Esophagus (tissue), 2 donors: ENCODE measurements at regions not wholly inside any gene's neighbourhood (a gene's known extent, or its start where the extent isn't known, plus 50 kb on each side); places are given as distances from the start of the nearest gene placed in this dataset.

Experiments
- H3K27ac ChIP-seq, 2 donors: one replicate each; pipeline ENCODE4 v1.5.1; 2013; ENCODE audit warnings: low read depth in 2 of 2, mild to moderate bottlenecking in 2 of 2, inconsistent platforms in 1 of 2, low read length in 1 of 2, moderate library complexity in 1 of 2
- H3K27me3 ChIP-seq, 2 donors: one replicate each; pipeline ENCODE4 v1.6.1; 2013; ENCODE audit warnings: low read length in 2 of 2, control low read depth in 1 of 2, mild to moderate bottlenecking in 1 of 2; ENCODE audit not compliant: insufficient read depth in 2 of 2, control insufficient read depth in 1 of 2
- H3K36me3 ChIP-seq, 2 donors: one replicate each; pipeline ENCODE4 v1.6.1; 2013; ENCODE audit warnings: low read length in 1 of 2; ENCODE audit not compliant: control insufficient read depth in 2 of 2, insufficient read depth in 2 of 2
- H3K4me1 ChIP-seq, 2 donors: one replicate each; pipeline ENCODE4 v1.6.1; 2013; ENCODE audit warnings: low read length in 1 of 2; ENCODE audit not compliant: control insufficient read depth in 2 of 2, insufficient read depth in 2 of 2
- H3K4me3 ChIP-seq, 2 donors: one replicate each; pipeline ENCODE4 v1.5.1; 2013; ENCODE audit warnings: low read length in 2 of 2, mild to moderate bottlenecking in 2 of 2, low read depth in 1 of 2, moderate library complexity in 1 of 2
- H3K9me3 ChIP-seq, 2 donors: one replicate each; pipeline ENCODE4 v1.6.1; 2013; ENCODE audit warnings: mild to moderate bottlenecking in 2 of 2, low read depth in 1 of 2, low read length in 1 of 2, moderate library complexity in 1 of 2; ENCODE audit not compliant: control insufficient read depth in 2 of 2, insufficient read depth in 1 of 2
- WGBS, 2 donors: extraction: QIAGEN DNeasy Blood & Tissue Kit; methylation state at CpG; one replicate each; pipeline ENCODE4 v1.1.7; 2013; 5-methylcytosine and 5-hydroxymethylcytosine counted together
- donor health status: healthy with polysubstance abuse.
- donor health status: Bipolar disorder and iron deficiency.

- no peaks in the 10 kb centered on the region for H3K36me3 ChIP-seq
- no peaks in the 10 kb centered on the region for H3K9me3 ChIP-seq
- H3K27ac ChIP-seq, result no peak overlapping the region
- H3K27me3 ChIP-seq, result no peaks in the 10 kb centered on the region
- H3K4me3 ChIP-seq, result no peak overlapping the region
- H3K4me1 ChIP-seq, result no peaks in the 10 kb centered on the region
- WGBS, 2 donors, result 48 to 56% methylated on average over 2 of the region's 2 CpGs
These were observed 116.4 kb upstream of the POU3F2 start for GRCh38 chr6:98717988-98718387.

GRCh38 chr6:98724537-98724936, 109.8 kb upstream of the POU3F2 start:
- Histone ChIP-seq H3K9me3 (no peaks in the 10 kb centered on the region), H3K4me3 (no peak overlapping the region), H3K27ac (no peak overlapping the region), H3K36me3 (no peaks in the 10 kb centered on the region), H3K4me1 (no peaks in the 10 kb centered on the region), H3K27me3 (no peaks in the 10 kb centered on the region)

GRCh38 chr6:98747273-98747672, 87.1 kb upstream of the POU3F2 start:
- no peaks in the 10 kb centered on the region for H3K36me3 ChIP-seq
- no peaks in the 10 kb centered on the region for H3K4me1 ChIP-seq
- no peak overlapping the region for H3K27ac ChIP-seq
- WGBS, 2 donors, result 54 to 70% methylated on average over 1 of the region's 1 CpG
- H3K27me3 ChIP-seq, result no peaks in the 10 kb centered on the region
- no peak overlapping the region for H3K4me3 ChIP-seq
- no peaks in the 10 kb centered on the region for H3K9me3 ChIP-seq

DNA sequence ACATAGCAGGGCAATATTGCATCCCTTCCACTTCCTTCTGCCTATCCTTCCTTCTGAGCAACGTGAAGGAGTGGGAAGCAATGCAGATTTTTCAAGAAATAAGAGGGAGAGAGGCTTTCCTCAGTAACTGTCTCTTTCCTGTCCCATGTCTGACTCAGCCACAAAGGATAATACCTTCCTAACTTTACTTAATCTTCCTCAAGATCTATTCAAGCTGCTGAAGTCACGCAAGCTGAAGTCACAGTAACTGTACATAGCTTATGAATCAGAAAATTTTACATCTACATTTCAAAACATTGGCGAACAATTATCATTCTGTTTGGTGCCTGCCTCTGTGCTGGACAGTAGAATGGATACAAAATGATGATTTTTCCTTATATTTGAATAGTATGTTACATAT, 86.4 kb upstream of the POU3F2 start:
- Histone ChIP-seq H3K4me1 (no peaks in the 10 kb centered on the region), H3K27ac (no peak overlapping the region), H3K27me3 (no peaks in the 10 kb centered on the region), H3K4me3 (no peak overlapping the region), H3K36me3 (no peaks in the 10 kb centered on the region), H3K9me3 (no peaks in the 10 kb centered on the region)
- 54 to 58% methylated on average over 3 of the region's 3 CpGs for WGBS, 2 donors

DNA sequence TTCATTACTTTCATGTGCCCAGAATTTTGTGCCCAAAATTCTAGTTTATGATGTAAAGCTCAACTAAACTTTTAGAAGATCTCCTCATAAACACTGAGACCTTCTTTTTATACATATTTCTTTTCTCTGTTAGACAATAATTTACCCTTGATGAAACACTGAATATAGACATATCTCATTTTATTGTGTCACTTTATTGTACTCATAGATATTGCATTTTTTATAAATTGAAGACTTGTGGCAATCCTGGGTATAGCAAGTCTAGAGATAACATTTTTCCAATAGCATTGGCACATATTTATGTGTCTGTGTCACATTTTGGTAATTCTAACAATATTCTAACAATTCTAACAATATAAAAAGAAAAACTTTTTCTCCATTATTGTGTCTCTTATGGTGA, 74.9 kb upstream of the POU3F2 start:
- Histone ChIP-seq H3K4me3 (no peak overlapping the region), H3K4me1 (no peaks in the 10 kb centered on the region), H3K27me3 (no peaks in the 10 kb centered on the region), H3K9me3 (peaks cover 0 to 3% of the 10 kb centered on the region in 2 donors), H3K36me3 (no peaks in the 10 kb centered on the region), H3K27ac (no peak overlapping the region)

GRCh38 chr6:98764373-98764911, 69.9 kb upstream of the POU3F2 start:
- Histone ChIP-seq H3K4me3 (peak overlapping the region in 1 of 2 donors; percentile 29), H3K4me1 (no peaks in the 10 kb centered on the region), H3K27me3 (no peaks in the 10 kb centered on the region), H3K36me3 (no peaks in the 10 kb centered on the region), H3K9me3 (peaks cover 0 to 3% of the 10 kb centered on the region in 2 donors), H3K27ac (no peak overlapping the region)
- WGBS, 2 donors, result 59 to 78% methylated on average over 1 of the region's 1 CpG

DNA sequence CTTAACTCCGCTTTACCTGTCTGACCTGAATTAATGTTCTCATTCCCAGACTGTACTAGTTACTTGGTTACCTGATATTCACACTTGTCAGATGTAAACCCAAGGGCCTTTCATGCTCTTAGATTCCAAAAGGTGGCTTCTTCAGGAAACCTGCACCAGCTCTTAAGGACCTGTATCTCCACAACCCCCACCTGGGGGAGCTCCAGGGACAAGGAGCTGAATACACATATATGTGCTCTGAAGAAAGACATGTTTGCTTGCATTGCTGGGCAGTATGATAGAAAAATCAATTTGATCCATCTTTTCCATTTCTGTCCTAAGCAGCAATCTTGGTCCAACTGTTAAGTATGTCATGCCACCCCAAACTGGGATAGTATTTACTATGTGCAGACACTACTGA, 64.8 kb upstream of the POU3F2 start:
- Histone ChIP-seq H3K4me1 (no peaks in the 10 kb centered on the region), H3K27ac (no peak overlapping the region), H3K27me3 (no peaks in the 10 kb centered on the region), H3K9me3 (no peaks in the 10 kb centered on the region), H3K36me3 (no peaks in the 10 kb centered on the region), H3K4me3 (no peak overlapping the region)
- 81 to 93% methylated on average over 1 of the region's 1 CpG for WGBS, 2 donors

DNA sequence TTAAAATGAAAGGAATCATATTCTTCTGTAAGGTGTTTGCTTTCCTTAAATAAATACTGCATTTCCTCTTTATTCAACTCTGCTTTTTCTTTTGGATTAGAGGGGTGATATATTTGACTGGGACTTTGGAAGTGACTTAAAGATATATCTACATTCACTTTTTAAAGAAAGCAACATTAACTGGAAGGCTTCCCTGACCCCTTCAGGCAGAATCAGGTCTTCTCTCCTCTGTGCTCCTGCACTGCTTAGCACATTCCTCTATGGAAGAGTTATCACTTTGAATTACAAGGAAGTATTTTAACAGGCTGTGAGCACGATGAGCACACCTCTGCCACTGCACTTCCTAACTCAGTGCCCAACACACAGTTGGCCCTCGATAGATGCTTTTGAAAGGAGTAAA, 59.2 kb upstream of the POU3F2 start:
- Histone ChIP-seq H3K27me3 (peaks cover 0 to 2% of the 10 kb centered on the region in 2 donors), H3K4me1 (no peaks in the 10 kb centered on the region), H3K9me3 (no peaks in the 10 kb centered on the region), H3K4me3 (no peak overlapping the region), H3K27ac (no peak overlapping the region), H3K36me3 (no peaks in the 10 kb centered on the region)
- WGBS, 2 donors, result 11 to 20% methylated on average over 2 of the region's 2 CpGs

DNA sequence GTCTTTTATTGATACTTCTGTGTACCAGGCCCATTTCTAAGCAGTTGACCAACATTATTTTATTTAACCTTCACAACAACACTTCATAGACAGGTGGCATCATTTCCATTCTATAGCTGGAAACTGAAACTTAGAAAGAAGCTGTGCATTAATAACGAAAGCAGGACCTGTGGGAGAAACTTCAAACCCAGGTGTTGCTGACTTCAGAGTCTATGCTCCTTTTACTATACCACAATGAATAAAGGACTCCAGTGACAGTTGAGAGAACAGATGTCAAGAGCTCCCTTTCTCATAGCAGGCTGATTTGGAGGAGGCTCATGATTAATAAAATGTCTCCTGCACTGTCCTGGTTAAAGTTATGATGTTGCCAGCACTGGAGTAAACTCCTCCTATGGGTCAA, 56.6 kb upstream of the POU3F2 start:
- WGBS, 2 donors, result 50 to 70% methylated on average over 1 of the region's 1 CpG
- H3K27me3 ChIP-seq, result peaks cover 0 to 2% of the 10 kb centered on the region in 2 donors

GRCh38 chr6:98779618-98780017, 54.8 kb upstream of the POU3F2 start:
- no peaks in the 10 kb centered on the region for H3K36me3 ChIP-seq
- H3K27ac ChIP-seq, result no peak overlapping the region
- H3K27me3 ChIP-seq, result peaks cover 0 to 2% of the 10 kb centered on the region in 2 donors
- no peak overlapping the region for H3K4me3 ChIP-seq
- WGBS, 2 donors, result 60 to 77% methylated on average over 3 of the region's 3 CpGs
- no peaks in the 10 kb centered on the region for H3K4me1 ChIP-seq
- no peaks in the 10 kb centered on the region for H3K9me3 ChIP-seq

More for the DNA sequence above, 56.6 kb upstream of the POU3F2 start:
- Histone ChIP-seq H3K9me3 (no peaks in the 10 kb centered on the region), H3K4me1 (no peaks in the 10 kb centered on the region), H3K36me3 (no peaks in the 10 kb centered on the region), H3K27ac (no peak overlapping the region), H3K4me3 (no peak overlapping the region)
